OCI-LY7 (cell line): ENCODE measurements at regions not wholly inside any gene's neighbourhood (a gene's known extent, or its start where the extent isn't known, plus 50 kb on each side); places are given as distances from the start of the nearest gene placed in this dataset.

Experiments
- BruUV-seq: library from RNA; stranded (reverse); fragments of 400-500 nt; replicated peaks from 2 replicates; lab custom pipeline; 2021; lab: Mats Ljungman, UMichigan
- CTCF ChIA-PET: fragments of 300-600 bp; sonication (Branson Sonifier 250); formaldehyde crosslinking; loops from one replicate; lab custom pipeline; 2022; ENCODE audit warnings: antibody characterized with exemption; ENCODE audit not compliant: unreplicated experiment; lab: Charles Lee
- POLR2A ChIA-PET: fragments of 300-600 bp; sonication (Branson Sonifier 250); formaldehyde crosslinking; loops from one replicate; lab custom pipeline; 2022; ENCODE audit warnings: antibody characterized with exemption; lab: Charles Lee
- DNase-seq: peaks from one replicate; pipeline ENCODE4 v3.0.0-alpha.2; 2015; ENCODE audit warnings: low spot score
- H2AFZ ChIP-seq: fragments of 200-600 bp; sonication (generic), shearing (Covaris generic); 2 replicates; pipeline ENCODE4 v1.6.1; 2014; ENCODE audit warnings: mild to moderate bottlenecking, antibody characterized with exemption, low read length, moderate library complexity
- H3K27ac ChIP-seq: fragments of 200-600 bp; sonication (generic); 2 replicates; pipeline ENCODE4 v1.5.1; 2014; ENCODE audit warnings: mixed run types, low read depth, mild to moderate bottlenecking, moderate library complexity, low read length, inconsistent platforms; ENCODE audit not compliant: poor library complexity, severe bottlenecking
- H3K36me3 ChIP-seq: fragments of 200-600 bp; sonication (generic); 2 replicates; pipeline ENCODE4 v1.6.1; 2014; ENCODE audit warnings: mild to moderate bottlenecking, antibody characterized with exemption, low read length, moderate library complexity, mixed read lengths; ENCODE audit not compliant: insufficient read depth
- H3K4me1 ChIP-seq: fragments of 200-600 bp; sonication (generic); 2 replicates; pipeline ENCODE4 v1.5.1; 2014; ENCODE audit warnings: mild to moderate bottlenecking, low read length; ENCODE audit not compliant: insufficient read depth, poor library complexity, severe bottlenecking
- H3K4me2 ChIP-seq: fragments of 200-600 bp; sonication (generic); 2 replicates; pipeline ENCODE4 v1.6.1; 2014; ENCODE audit warnings: mild to moderate bottlenecking, low read length
- H3K4me3 ChIP-seq: fragments of 200-600 bp; sonication (generic); 2 replicates; pipeline ENCODE4 v1.5.1; 2014; ENCODE audit warnings: mild to moderate bottlenecking, low read depth, low read length; ENCODE audit not compliant: poor library complexity, severe bottlenecking
- H3K79me2 ChIP-seq: fragments of 200-600 bp; sonication (generic); 2 replicates; pipeline ENCODE4 v1.6.1; 2016; ENCODE audit warnings: low read depth, mild to moderate bottlenecking, low read length, moderate library complexity, mixed read lengths; ENCODE audit not compliant: insufficient read depth
- H3K9me2 ChIP-seq: fragments of 200-600 bp; sonication (generic); 2 replicates; pipeline ENCODE4 v1.6.1; 2016; ENCODE audit warnings: mild to moderate bottlenecking, low read length, mixed read lengths; ENCODE audit not compliant: insufficient read depth
- H3K9me3 ChIP-seq: fragments of 200-600 bp; sonication (generic); 2 replicates; pipeline ENCODE4 v1.6.1; 2014; ENCODE audit warnings: mild to moderate bottlenecking, mixed run types, low read length, mixed read lengths
- H4K20me1 ChIP-seq: fragments of 200-600 bp; sonication (generic); 2 replicates; pipeline ENCODE4 v1.6.1; 2014; ENCODE audit warnings: mild to moderate bottlenecking, antibody characterized with exemption, low read length, moderate library complexity, mixed read lengths; ENCODE audit not compliant: insufficient read depth
- CTCF ChIP-seq: fragments of 200-600 bp; sonication (generic); conservative IDR thresholded peaks from 2 replicates; pipeline ENCODE4 v1.5.1; 2014; ENCODE audit warnings: mild to moderate bottlenecking, antibody characterized with exemption, low read length, moderate library complexity, mixed read lengths
- EZH2phosphoT487 ChIP-seq: fragments of 200-600 bp; sonication (generic); IDR thresholded peaks from 2 replicates; pipeline ENCODE4 v1.6.1; 2018; ENCODE audit warnings: low read depth, borderline replicate concordance, mild to moderate bottlenecking, mixed run types, antibody characterized with exemption, low read length, moderate library complexity, mixed read lengths
- intact Hi-C: fragments of 100-400 bp; cut with micrococcal nuclease; formaldehyde crosslinking; loops from one replicate; pipeline ENCODE4 v1.10.0; 2022; ENCODE audit not compliant: unreplicated experiment

- BruUV-seq: no TSS peak
- TF ChIP-seq CTCF: no peak
- no peak for TF ChIP-seq EZH2phosphoT487
- Histone ChIP-seq H4K20me1 (no peaks in the 10 kb centered on the region), H3K79me2 (no peaks in the 10 kb centered on the region), H3K4me2 (no peak overlapping the region), H2AFZ (no peak overlapping the region), H3K4me1 (no peaks in the 10 kb centered on the region), H3K9me2 (no peaks in the 10 kb centered on the region), H3K4me3 (no peak overlapping the region), H3K36me3 (no peaks in the 10 kb centered on the region), H3K27ac (no peak overlapping the region), H3K9me3 (no peaks in the 10 kb centered on the region)
- CTCF ChIA-PET: no interaction called here
- intact Hi-C loops: no loop called here
- POLR2A ChIA-PET: interaction anchor here (0.5 kb wide), 1 partner anchor 48 kb away, joined by 3 read pairs; no protein-coding TSS in a partner anchor
- DNase-seq: no peak
Observed at GRCh38 chr6:84546427-84546914, 217.9 kb downstream of the TBX18 start.

- Histone ChIP-seq H3K4me2 (no peak overlapping the region), H3K79me2 (no peaks in the 10 kb centered on the region), H3K27ac (no peak overlapping the region), H4K20me1 (no peaks in the 10 kb centered on the region), H3K36me3 (no peaks in the 10 kb centered on the region), H3K4me3 (no peak overlapping the region), H2AFZ (no peak overlapping the region), H3K9me2 (no peaks in the 10 kb centered on the region), H3K9me3 (no peaks in the 10 kb centered on the region), H3K4me1 (no peaks in the 10 kb centered on the region)
- ChIA-PET POLR2A (interaction anchor here (0.6 to 1.0 kb wide), 2 partner anchors 27 to 158 kb away, joined by 4 read pairs; no protein-coding TSS in a partner anchor), CTCF (no interaction called here)
- DNase-seq: no peak
- TF ChIP-seq EZH2phosphoT487: no peak
- intact Hi-C loops: no loop called here
- no TSS peak for BruUV-seq
Observed at GRCh38 chr6:84539122-84539856, 225.1 kb downstream of the TBX18 start.

GRCh38 chr6:84536885-84537638 lies 227.3 kb downstream of the TBX18 start:
- no peaks in the 10 kb centered on the region for H3K4me1 ChIP-seq
- CTCF ChIA-PET: no interaction called here
- POLR2A ChIA-PET: no interaction called here
- no peak overlapping the region for H3K27ac ChIP-seq
- no TSS peak for BruUV-seq
- H3K4me3 ChIP-seq: no peak overlapping the region
- DNase-seq: no peak
- H2AFZ ChIP-seq: no peak overlapping the region
- H3K79me2 ChIP-seq: no peaks in the 10 kb centered on the region
- no peaks in the 10 kb centered on the region for H3K9me3 ChIP-seq
- H4K20me1 ChIP-seq: no peaks in the 10 kb centered on the region
- no peaks in the 10 kb centered on the region for H3K9me2 ChIP-seq
- no peak for TF ChIP-seq CTCF
- TF ChIP-seq EZH2phosphoT487: no peak
- no peak overlapping the region for H3K4me2 ChIP-seq
- intact Hi-C loops: no loop called here
- H3K36me3 ChIP-seq: no peaks in the 10 kb centered on the region
